Neural cell (in vitro differentiated cells): ENCODE measurements at regions not wholly inside any gene's neighbourhood (a gene's known extent, or its start where the extent isn't known, plus 50 kb on each side); places are given as distances from the start of the nearest gene placed in this dataset.
"Not testable (repeated sequence)": the region's sequence is repeated elsewhere in the genome, so short reads cannot be mapped to it uniquely, and the experiment has no call there.

Experiments used
- H2AFZ ChIP-seq: fragments of 200-600, 300-800 bp; sonication (generic), shearing (Covaris generic); 2 replicates; pipeline ENCODE4 v1.6.0; 2014; ENCODE audit warnings: low read depth, mild to moderate bottlenecking, antibody characterized with exemption, low read length, moderate library complexity
- H3F3A ChIP-seq: fragments of 200-600 bp; shearing (Covaris generic); 2 replicates; pipeline ENCODE4 v1.6.1; 2016; ENCODE audit warnings: mild to moderate bottlenecking, moderate library complexity, mixed read lengths, antibody characterized with exemption, low read length; ENCODE audit not compliant: insufficient read depth, poor library complexity, severe bottlenecking
- H3K27ac ChIP-seq: fragments of 200-600, 300-800 bp; sonication (generic), shearing (Covaris generic); 2 replicates; pipeline ENCODE4 v1.5.1; 2014; ENCODE audit warnings: mild to moderate bottlenecking, low read length, moderate library complexity
- H3K27me3 ChIP-seq: fragments of 300-800, 200-600 bp; sonication (generic), shearing (Covaris generic); 2 replicates; pipeline ENCODE4 v1.6.0; 2014; ENCODE audit warnings: mild to moderate bottlenecking, low read depth, low read length, moderate library complexity; ENCODE audit not compliant: insufficient read depth
- H3K36me3 ChIP-seq: fragments of 300-800, 200-600 bp; sonication (generic), shearing (Covaris generic); 2 replicates; pipeline ENCODE4 v1.5.1; 2014; ENCODE audit warnings: mild to moderate bottlenecking, antibody characterized with exemption, low read length, moderate library complexity; ENCODE audit not compliant: insufficient read depth
- H3K4me2 ChIP-seq: fragments of 300-800, 200-600 bp; sonication (generic), shearing (Covaris generic); 2 replicates; pipeline ENCODE4 v1.6.0; 2014; ENCODE audit warnings: mild to moderate bottlenecking, low read length
- H3K4me3 ChIP-seq: fragments of 300-800, 200-600 bp; sonication (generic), shearing (Covaris generic); 2 replicates; pipeline ENCODE4 v1.5.1; 2014; ENCODE audit warnings: mild to moderate bottlenecking, low read length, moderate library complexity
- H3K79me2 ChIP-seq: fragments of 200-600 bp; shearing (Covaris generic); replicated peaks from 2 replicates; pipeline ENCODE4 v1.6.0; 2014; ENCODE audit warnings: mild to moderate bottlenecking, low read length, moderate library complexity; ENCODE audit not compliant: insufficient read depth
- H3K9ac ChIP-seq: fragments of 300-800, 200-600 bp; sonication (generic), shearing (Covaris generic); 2 replicates; pipeline ENCODE4 v1.6.1; 2016; ENCODE audit warnings: mild to moderate bottlenecking, low read length, mixed read lengths
- H3K9me2 ChIP-seq: fragments of 200-600 bp; shearing (Covaris generic); 2 replicates; pipeline ENCODE4 v1.6.1; 2016; ENCODE audit warnings: mild to moderate bottlenecking, low read length, mixed read lengths; ENCODE audit not compliant: insufficient read depth
- H3K9me3 ChIP-seq: fragments of 200-600, 300-800 bp; sonication (generic), shearing (Covaris generic); 2 replicates; pipeline ENCODE4 v1.6.1; 2016; ENCODE audit warnings: mild to moderate bottlenecking, mixed run types, low read length, moderate library complexity, mixed read lengths
- H4K20me1 ChIP-seq: fragments of 200-600 bp; shearing (Covaris generic); 2 replicates; pipeline ENCODE4 v1.6.1; 2016; ENCODE audit warnings: mild to moderate bottlenecking, mixed run types; ENCODE audit not compliant: insufficient read depth
- CTCF ChIP-seq: fragments of 450-650 bp; IDR thresholded peaks from 2 replicates; pipeline ENCODE4 v1.5.1; 2014; ENCODE audit warnings: antibody characterized with exemption, mild to moderate bottlenecking, moderate library complexity; ENCODE audit not compliant: poor library complexity, severe bottlenecking
- EP300 ChIP-seq: fragments of 450-650 bp; conservative IDR thresholded peaks from 2 replicates; pipeline ENCODE4 v1.6.1; 2014; ENCODE audit warnings: antibody characterized with exemption, mild to moderate bottlenecking, moderate library complexity; ENCODE audit not compliant: poor library complexity, severe bottlenecking
- EZH2 ChIP-seq: fragments of 200-600, 300-800 bp; shearing (Covaris generic), sonication (generic); IDR thresholded peaks from 2 replicates; pipeline ENCODE4 v1.6.1; 2014; ENCODE audit warnings: antibody characterized with exemption, low read length, borderline replicate concordance, mild to moderate bottlenecking; ENCODE audit not compliant: insufficient read depth, poor library complexity, severe bottlenecking
- MXI1 ChIP-seq: fragments of 450-650 bp; conservative IDR thresholded peaks from 2 replicates; pipeline ENCODE4 v1.6.1; 2014; ENCODE audit warnings: antibody characterized with exemption, mild to moderate bottlenecking; ENCODE audit not compliant: poor library complexity, severe bottlenecking
- POLR2AphosphoS5 ChIP-seq: IDR thresholded peaks from 2 replicates; pipeline ENCODE4 v1.6.1; 2012
- RAD21 ChIP-seq: fragments of 450-650 bp; conservative IDR thresholded peaks from 2 replicates; pipeline ENCODE4 v1.6.1; 2014; ENCODE audit warnings: antibody characterized with exemption, mild to moderate bottlenecking, moderate library complexity
- REST ChIP-seq: IDR thresholded peaks from 2 replicates; pipeline ENCODE4 v1.6.1; 2012; ENCODE audit warnings: borderline replicate concordance
- SMC3 ChIP-seq: fragments of 450-650 bp; conservative IDR thresholded peaks from 2 replicates; pipeline ENCODE4 v1.6.1; 2014; ENCODE audit warnings: antibody characterized with exemption, mild to moderate bottlenecking, moderate library complexity; ENCODE audit not compliant: poor library complexity
- TAF1 ChIP-seq: IDR thresholded peaks from 2 replicates; pipeline ENCODE4 v1.6.1; 2012; ENCODE audit warnings: low read depth

GRCh38 chr5:153276151-153276550 lies 214.3 kb upstream of the GRIA1 start:
- Histone ChIP-seq H2AFZ (no peak overlapping the region), H3K4me2 (no peak overlapping the region), H3K9me3 (no peaks in the 10 kb centered on the region), H3K27ac (no peak overlapping the region), H3K9me2 (no peaks in the 10 kb centered on the region), H3K36me3 (no peaks in the 10 kb centered on the region), H3K9ac (no peak overlapping the region), H3K4me3 (no peak overlapping the region), H3K27me3 (no peaks in the 10 kb centered on the region), H4K20me1 (no peaks in the 10 kb centered on the region), H3K79me2 (no peaks in the 10 kb centered on the region), H3F3A (no peaks in the 10 kb centered on the region)
- TF ChIP-seq REST (peak; percentile 75), EZH2 (no peak)

- H3F3A ChIP-seq, H3K4me3 ChIP-seq, H3K79me2 ChIP-seq, H3K27ac ChIP-seq, H3K9me3 ChIP-seq, H3K36me3 ChIP-seq, H3K4me2 ChIP-seq, H3K9me2 ChIP-seq, H3K9ac ChIP-seq, H4K20me1 ChIP-seq, H2AFZ ChIP-seq, H3K27me3 ChIP-seq: not testable (repeated sequence)
Observed at GRCh38 chr5:153296251-153296844, 194.1 kb upstream of the GRIA1 start.

- no peak overlapping the region for H3K4me2 ChIP-seq
- H2AFZ ChIP-seq: no peak overlapping the region
- no peaks in the 10 kb centered on the region for H3K9me2 ChIP-seq
- H4K20me1 ChIP-seq: no peaks in the 10 kb centered on the region
- no peak overlapping the region for H3K4me3 ChIP-seq
- H3K9me3 ChIP-seq: no peaks in the 10 kb centered on the region
- H3K27ac ChIP-seq: no peak overlapping the region
- H3K27me3 ChIP-seq: no peaks in the 10 kb centered on the region
- TF ChIP-seq RAD21: no peak
- no peak for TF ChIP-seq REST
- TF ChIP-seq MXI1: no peak
- no peak for TF ChIP-seq EP300
- TF ChIP-seq POLR2AphosphoS5: no peak
- TF ChIP-seq TAF1: no peak
- TF ChIP-seq CTCF: no peak
- no peak for TF ChIP-seq EZH2
- no peak for TF ChIP-seq SMC3
- no peaks in the 10 kb centered on the region for H3F3A ChIP-seq
- no peak overlapping the region for H3K9ac ChIP-seq
- H3K36me3 ChIP-seq: no peaks in the 10 kb centered on the region
- no peaks in the 10 kb centered on the region for H3K79me2 ChIP-seq
Observed at GRCh38 chr5:153299891-153300290, 190.6 kb upstream of the GRIA1 start.
